Smooth muscle cell (in vitro differentiated cells): ENCODE measurements at regions not wholly inside any gene's neighbourhood (a gene's known extent, or its start where the extent isn't known, plus 50 kb on each side); places are given as distances from the start of the nearest gene placed in this dataset.
"Not testable (repeated sequence)": the region's sequence is repeated elsewhere in the genome, so short reads cannot be mapped to it uniquely, and the experiment has no call there.

Experiments
- DNase-seq: peaks from one replicate; lab custom pipeline; 2025; ENCODE audit not compliant: unreplicated experiment; lab: John Stamatoyannopoulos, UW
- H2AFZ ChIP-seq: fragments of 200-600 bp; sonication (generic); 2 replicates; pipeline ENCODE4 v1.6.0; 2016; ENCODE audit warnings: antibody characterized with exemption, low read depth, mild to moderate bottlenecking
- H3F3A ChIP-seq: fragments of 200-600 bp; sonication (generic); 2 replicates; pipeline ENCODE4 v1.6.0; 2017; ENCODE audit warnings: antibody characterized with exemption, low read depth
- H3K27ac ChIP-seq: fragments of 200-600 bp; sonication (generic); 2 replicates; pipeline ENCODE4 v1.5.1; 2016; ENCODE audit warnings: low read depth, mild to moderate bottlenecking
- H3K27me3 ChIP-seq: fragments of 200-600 bp; sonication (generic); 2 replicates; pipeline ENCODE4 v1.6.1; 2016; ENCODE audit warnings: low read depth, mild to moderate bottlenecking
- H3K36me3 ChIP-seq: fragments of 200-600 bp; sonication (generic); 2 replicates; pipeline ENCODE4 v1.5.1; 2016; ENCODE audit warnings: low read depth
- H3K4me1 ChIP-seq: fragments of 200-600 bp; sonication (generic); 2 replicates; pipeline ENCODE4 v1.5.1; 2016; ENCODE audit warnings: low read depth
- H3K4me2 ChIP-seq: fragments of 200-600 bp; sonication (generic); 2 replicates; pipeline ENCODE4 v1.6.0; 2016; ENCODE audit warnings: mild to moderate bottlenecking
- H3K4me3 ChIP-seq: fragments of 200-600 bp; sonication (generic); 2 replicates; pipeline ENCODE4 v1.5.1; 2016; ENCODE audit warnings: mild to moderate bottlenecking
- H3K79me2 ChIP-seq: fragments of 200-600 bp; sonication (generic); 2 replicates; pipeline ENCODE4 v1.6.0; 2016; ENCODE audit warnings: low read depth, mild to moderate bottlenecking
- H3K9ac ChIP-seq: fragments of 200-600 bp; sonication (generic); 2 replicates; pipeline ENCODE4 v1.6.0; 2016; ENCODE audit warnings: low read depth
- H3K9me3 ChIP-seq: fragments of 200-600 bp; sonication (generic); replicated peaks from 2 replicates; pipeline ENCODE4 v1.5.1; 2016; ENCODE audit warnings: low read depth
- H4K20me1 ChIP-seq: fragments of 200-600 bp; sonication (generic); 2 replicates; pipeline ENCODE4 v1.6.0; 2016; ENCODE audit warnings: low read depth
- CTCF ChIP-seq: fragments of 200-600 bp; sonication (generic); IDR thresholded peaks from 2 replicates; pipeline ENCODE4 v1.5.1; 2017; ENCODE audit warnings: borderline replicate concordance, mild to moderate bottlenecking, antibody characterized with exemption; ENCODE audit not compliant: insufficient read depth, poor library complexity, severe bottlenecking
- WGBS: methylation state at CpG from one replicate; pipeline ENCODE4 v1.1.7; 2016; ENCODE audit warnings: low lambda C conversion rate; 5-methylcytosine and 5-hydroxymethylcytosine counted together

DNA sequence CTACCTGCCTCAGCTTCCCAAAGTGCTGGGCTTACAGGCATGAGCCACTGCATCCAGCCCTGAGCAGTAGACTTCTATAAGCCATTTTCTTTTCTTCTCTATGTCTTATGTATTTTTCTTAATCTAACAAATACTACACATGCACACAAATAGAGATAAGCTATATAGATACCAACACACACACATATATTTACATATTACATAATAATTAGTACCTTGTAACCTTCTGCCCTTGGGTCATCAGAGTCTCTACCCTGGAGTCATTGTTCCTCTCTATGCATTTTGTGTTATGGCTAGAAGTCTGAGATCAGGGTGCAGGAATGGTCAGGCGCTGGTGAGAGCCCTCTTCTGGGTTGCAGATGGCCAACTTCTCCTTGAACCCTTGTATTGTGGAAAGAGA lies 154.0 kb upstream of the PTPRG start:
- H3K4me3 ChIP-seq, result no peak overlapping the region
- H4K20me1 ChIP-seq, result no peaks in the 10 kb centered on the region
- no peaks in the 10 kb centered on the region for H3K36me3 ChIP-seq
- H3F3A ChIP-seq, result no peaks in the 10 kb centered on the region
- no peaks in the 10 kb centered on the region for H3K79me2 ChIP-seq
- no peak overlapping the region for H2AFZ ChIP-seq
- no peak for DNase-seq
- WGBS, result 93% methylated on average over 1 of the region's 1 CpG
- no peaks in the 10 kb centered on the region for H3K27me3 ChIP-seq
- no peak overlapping the region for H3K27ac ChIP-seq
- no peak overlapping the region for H3K4me2 ChIP-seq
- H3K9me3 ChIP-seq, result no peaks in the 10 kb centered on the region
- H3K9ac ChIP-seq, result no peak overlapping the region
- no peak for TF ChIP-seq CTCF
- no peaks in the 10 kb centered on the region for H3K4me1 ChIP-seq

DNA sequence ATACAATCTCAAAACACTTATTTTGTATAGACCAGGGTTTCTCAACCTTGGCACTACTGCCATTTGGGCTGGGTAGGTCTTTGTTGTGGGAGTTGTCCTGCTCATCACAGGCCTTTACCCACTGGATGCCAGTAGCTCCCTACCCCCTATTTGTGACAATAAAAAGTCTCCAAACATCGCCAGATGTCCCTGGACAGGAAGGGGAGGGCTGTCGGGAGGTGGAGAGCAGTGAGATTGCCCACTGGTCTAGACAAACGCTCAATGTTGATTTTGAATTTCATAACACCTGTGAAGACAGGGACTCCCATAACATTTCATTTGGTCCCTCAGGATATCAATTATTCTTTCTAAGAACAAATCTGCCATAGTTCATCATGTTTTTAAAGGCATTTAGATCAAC lies 151.7 kb upstream of the PTPRG start:
- 79% methylated on average over 3 of the region's 3 CpGs for WGBS
- DNase-seq, result no peak
- H4K20me1 ChIP-seq, result no peaks in the 10 kb centered on the region

DNA sequence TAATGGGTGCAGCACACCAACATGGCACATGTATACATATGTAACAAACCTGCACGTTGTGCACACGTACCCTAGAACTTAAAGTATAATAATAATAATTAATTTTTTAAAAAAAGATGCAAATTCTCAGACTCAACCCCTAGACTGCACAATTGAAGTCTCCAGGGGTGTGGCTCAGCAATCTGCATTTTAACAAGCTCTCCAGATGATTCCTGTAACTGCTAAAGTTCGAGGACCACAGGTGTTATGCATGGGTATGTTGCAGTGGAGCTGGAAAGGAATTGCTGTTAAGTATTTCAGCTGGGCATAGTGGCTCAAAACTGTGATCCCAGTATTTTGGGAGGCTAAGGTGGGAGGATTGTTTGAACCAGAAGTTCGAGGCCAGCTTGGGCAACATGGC lies 151.0 kb upstream of the PTPRG start:
- H3F3A ChIP-seq, DNase-seq, H3K27ac ChIP-seq, H3K4me1 ChIP-seq, H3K36me3 ChIP-seq, H3K9me3 ChIP-seq, H3K4me3 ChIP-seq, H2AFZ ChIP-seq, H3K4me2 ChIP-seq, H3K27me3 ChIP-seq, H3K9ac ChIP-seq, H4K20me1 ChIP-seq, H3K79me2 ChIP-seq: not testable (repeated sequence)
- 79% methylated on average over 4 of the region's 4 CpGs for WGBS

More for the DNA sequence above, 151.7 kb upstream of the PTPRG start:
- H3K36me3 ChIP-seq, result no peaks in the 10 kb centered on the region
- no peak overlapping the region for H3K27ac ChIP-seq
- no peaks in the 10 kb centered on the region for H3K79me2 ChIP-seq
- H3K27me3 ChIP-seq, result no peaks in the 10 kb centered on the region
- H3K4me1 ChIP-seq, result no peaks in the 10 kb centered on the region
- H3K9me3 ChIP-seq, result no peaks in the 10 kb centered on the region
- H3K4me2 ChIP-seq, result no peak overlapping the region
- no peak overlapping the region for H2AFZ ChIP-seq
- TF ChIP-seq CTCF, result no peak
- no peaks in the 10 kb centered on the region for H3F3A ChIP-seq
- no peak overlapping the region for H3K4me3 ChIP-seq
- H3K9ac ChIP-seq, result no peak overlapping the region

DNA sequence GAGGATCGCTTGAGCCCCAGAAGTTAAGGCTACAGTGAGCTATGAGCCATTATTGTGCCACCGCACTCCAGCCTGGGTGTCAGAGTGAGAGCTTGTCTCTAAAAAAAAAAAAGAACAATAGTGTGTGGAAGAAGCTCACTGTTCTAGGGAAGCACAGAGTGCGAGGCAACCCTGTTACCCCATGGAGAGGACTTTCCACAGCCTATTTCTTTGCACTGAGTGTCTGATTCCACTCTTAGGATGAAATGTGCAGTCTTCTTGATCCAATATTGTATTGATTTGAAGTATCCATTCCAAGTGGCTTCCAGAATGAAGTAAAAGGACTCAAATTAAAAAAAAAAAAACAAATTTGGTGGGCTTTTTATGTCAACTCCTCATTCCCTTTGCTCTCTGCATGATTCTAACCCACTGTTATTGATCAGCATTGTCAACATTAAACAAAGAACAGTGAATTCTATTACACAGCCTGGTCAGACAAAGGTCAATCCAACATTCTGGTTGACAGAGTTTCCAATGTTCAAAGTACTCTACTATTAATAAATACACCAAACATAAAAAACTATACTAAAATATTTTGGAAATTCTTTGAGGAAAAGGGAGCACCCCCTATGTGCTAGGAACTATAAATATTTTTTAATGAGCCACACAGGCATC lies 150.2 kb upstream of the PTPRG start:
- no peak overlapping the region for H3K4me3 ChIP-seq
- no peak overlapping the region for H3K27ac ChIP-seq
- DNase-seq, result no peak
- H3K36me3 ChIP-seq, result no peaks in the 10 kb centered on the region
- H3K79me2 ChIP-seq, result no peaks in the 10 kb centered on the region
- 98% methylated on average over 3 of the region's 3 CpGs for WGBS
- H2AFZ ChIP-seq, result no peak overlapping the region
- H3F3A ChIP-seq, result no peaks in the 10 kb centered on the region
- no peak overlapping the region for H3K9ac ChIP-seq
- H3K4me1 ChIP-seq, result no peaks in the 10 kb centered on the region
- no peaks in the 10 kb centered on the region for H3K9me3 ChIP-seq
- no peaks in the 10 kb centered on the region for H4K20me1 ChIP-seq
- TF ChIP-seq CTCF, result no peak
- no peak overlapping the region for H3K4me2 ChIP-seq
- H3K27me3 ChIP-seq, result no peaks in the 10 kb centered on the region
